OCI-LY3 (cell line): ENCODE measurements at regions not wholly inside any gene's neighbourhood (a gene's known extent, or its start where the extent isn't known, plus 50 kb on each side); places are given as distances from the start of the nearest gene placed in this dataset.

Source experiments
- EZH2phosphoT487 ChIP-seq: fragments of 200-600 bp; shearing (Covaris generic); IDR thresholded peaks from 2 replicates; pipeline ENCODE4 v1.6.1; 2018; ENCODE audit warnings: antibody characterized with exemption, mixed run types, low read depth
- TF ChIP-seq, protein P1 (sequence below): fragments of 200-600, 300-600 bp; sonication (generic); IDR thresholded peaks from 2 replicates; pipeline ENCODE4 v1.5.1; 2014; ENCODE audit warnings: antibody characterized with exemption, low read length, low read depth

GRCh38 chr13:58467176-58467575 lies 835.6 kb downstream of the PCDH17 start:
- TF ChIP-seq, protein P1, sequence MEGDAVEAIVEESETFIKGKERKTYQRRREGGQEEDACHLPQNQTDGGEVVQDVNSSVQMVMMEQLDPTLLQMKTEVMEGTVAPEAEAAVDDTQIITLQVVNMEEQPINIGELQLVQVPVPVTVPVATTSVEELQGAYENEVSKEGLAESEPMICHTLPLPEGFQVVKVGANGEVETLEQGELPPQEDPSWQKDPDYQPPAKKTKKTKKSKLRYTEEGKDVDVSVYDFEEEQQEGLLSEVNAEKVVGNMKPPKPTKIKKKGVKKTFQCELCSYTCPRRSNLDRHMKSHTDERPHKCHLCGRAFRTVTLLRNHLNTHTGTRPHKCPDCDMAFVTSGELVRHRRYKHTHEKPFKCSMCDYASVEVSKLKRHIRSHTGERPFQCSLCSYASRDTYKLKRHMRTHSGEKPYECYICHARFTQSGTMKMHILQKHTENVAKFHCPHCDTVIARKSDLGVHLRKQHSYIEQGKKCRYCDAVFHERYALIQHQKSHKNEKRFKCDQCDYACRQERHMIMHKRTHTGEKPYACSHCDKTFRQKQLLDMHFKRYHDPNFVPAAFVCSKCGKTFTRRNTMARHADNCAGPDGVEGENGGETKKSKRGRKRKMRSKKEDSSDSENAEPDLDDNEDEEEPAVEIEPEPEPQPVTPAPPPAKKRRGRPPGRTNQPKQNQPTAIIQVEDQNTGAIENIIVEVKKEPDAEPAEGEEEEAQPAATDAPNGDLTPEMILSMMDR: no peak
- no peak for TF ChIP-seq EZH2phosphoT487
